ENCODE measurements at regions not wholly inside any gene's neighbourhood (a gene's known extent, or its start where the extent isn't known, plus 50 kb on each side); places are given as distances from the start of the nearest gene placed in this dataset.

DNA sequence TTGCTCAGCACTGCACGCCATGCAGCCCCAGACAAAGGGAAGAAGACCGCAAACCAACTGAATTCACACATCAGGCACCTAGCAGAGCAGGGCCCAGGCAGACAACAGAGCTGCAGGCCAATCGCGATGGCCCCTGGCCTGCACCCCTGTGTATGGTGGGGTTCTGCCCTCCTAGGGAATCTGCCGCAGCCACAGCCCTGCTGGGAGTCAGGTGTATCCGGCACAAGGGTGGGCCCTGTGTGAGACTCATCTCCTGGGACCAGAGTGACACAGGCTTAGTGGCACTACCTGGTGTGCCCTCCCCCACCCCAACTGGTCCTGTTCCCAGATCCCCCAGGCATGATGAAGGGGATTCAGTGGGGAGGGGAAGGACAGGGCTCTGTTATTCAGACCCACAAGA is 122.8 kb downstream of the ATPSCKMT start:
- DNase-seq (ENCODE audit: low read depth, low spot score): no peak

DNA sequence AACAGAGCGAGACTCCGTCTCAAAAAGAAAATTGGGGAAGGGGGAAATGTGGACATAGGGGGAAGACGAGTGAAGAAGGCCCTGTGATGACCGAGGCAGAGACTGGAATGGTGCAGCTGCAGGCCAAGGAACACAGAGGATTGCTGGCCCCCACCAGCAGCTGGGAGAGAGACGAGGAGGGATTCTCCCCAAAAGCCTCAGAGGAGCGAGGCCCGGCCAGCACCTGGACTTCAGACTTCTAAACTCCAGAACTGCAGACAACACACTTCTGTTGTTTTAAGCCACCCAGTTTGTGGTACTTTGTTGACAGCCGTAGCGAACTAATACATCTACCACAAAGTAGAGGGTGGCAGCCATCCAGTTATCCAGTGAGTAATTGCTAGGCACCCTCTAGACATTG is 124.6 kb downstream of the ATPSCKMT start:
- no peak for DNase-seq (ENCODE audit: low read depth, low spot score)

DNA sequence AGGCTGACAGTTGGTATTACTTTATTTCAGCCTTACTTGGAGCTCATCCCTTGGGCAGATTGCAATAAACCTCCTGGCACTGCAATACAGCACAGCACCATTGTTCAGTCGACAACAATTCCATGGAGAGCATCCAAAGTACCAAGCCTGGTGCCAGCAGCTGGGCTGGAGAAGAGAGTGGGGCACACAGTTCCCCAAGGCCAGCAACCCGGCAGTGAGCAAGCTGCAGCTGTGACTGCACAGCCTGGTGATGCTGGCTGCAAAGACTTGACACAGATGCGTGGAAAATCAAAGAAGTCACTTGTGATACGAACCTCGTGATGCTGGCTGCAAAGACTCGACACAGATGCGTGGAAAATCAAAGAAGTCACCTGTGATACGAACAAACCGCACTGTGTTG is 125.4 kb downstream of the ATPSCKMT start:
- DNase-seq (ENCODE audit: low read depth, low spot score): no peak

DNA sequence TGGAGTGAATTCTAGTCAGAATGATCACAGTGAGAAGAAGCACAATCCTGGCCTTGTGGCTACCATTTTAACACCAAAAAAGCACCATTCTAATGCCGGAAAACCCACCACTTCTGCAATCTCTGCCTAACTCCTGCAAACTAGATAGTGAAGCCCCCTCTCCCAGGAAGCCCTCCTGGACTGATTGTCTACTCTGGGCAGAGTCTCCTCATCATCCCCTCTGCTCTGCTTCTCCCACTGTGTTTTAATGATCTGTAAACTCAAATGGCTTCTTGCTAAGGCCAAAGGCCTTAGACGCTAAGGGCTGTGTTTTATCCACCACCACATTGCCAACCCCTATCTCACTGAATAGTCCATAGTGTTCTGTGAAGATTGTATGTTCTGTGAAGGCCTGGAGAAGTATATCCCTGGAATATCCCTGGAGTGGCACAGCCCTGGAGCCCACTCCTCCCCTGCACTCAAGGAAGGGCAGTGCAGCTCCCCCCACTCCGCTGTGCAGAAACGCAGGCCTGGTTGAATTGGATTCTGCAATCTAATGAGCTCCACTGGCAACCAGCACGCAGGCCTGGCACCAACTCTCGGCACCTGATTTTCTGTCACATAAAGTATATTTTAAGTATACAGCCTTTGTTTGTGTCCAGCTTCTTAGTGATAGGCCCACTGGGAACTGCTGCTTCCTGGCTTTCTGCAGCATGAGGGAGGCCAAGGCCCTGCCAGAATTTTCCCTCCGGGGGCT is 126.3 kb downstream of the ATPSCKMT start:
- no peak for DNase-seq (ENCODE audit: low read depth, low spot score)

DNA sequence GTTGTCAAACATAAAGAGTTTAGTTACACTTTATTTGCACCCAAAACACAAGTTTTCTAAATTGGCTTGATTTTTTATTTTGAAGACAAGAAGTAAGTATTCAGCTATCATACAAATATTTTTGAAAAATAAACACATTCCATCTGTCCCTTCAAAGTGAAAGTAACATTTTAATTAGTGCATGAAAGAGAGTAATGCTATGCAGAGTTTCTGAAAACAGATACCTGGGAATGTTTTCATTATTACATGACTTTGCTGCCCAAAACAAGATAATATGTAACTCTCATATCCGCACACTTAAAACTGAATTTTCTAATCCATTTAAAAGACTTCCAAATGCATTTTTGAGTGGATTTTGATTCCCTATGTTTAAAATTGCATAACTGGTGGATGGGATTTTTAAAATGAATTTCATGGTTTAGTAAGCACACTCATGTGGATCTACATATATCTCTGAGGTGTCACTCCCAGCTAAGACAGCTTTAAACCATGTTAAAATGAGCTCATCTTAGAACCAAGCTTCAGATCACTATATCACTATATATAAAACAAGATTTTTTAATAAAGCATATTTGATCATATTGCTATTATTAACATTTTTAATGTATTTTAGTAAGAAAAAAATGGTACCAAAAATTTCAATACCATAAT is 127.5 kb downstream of the ATPSCKMT start:
- no peak for DNase-seq (ENCODE audit: low read depth, low spot score)

DNA sequence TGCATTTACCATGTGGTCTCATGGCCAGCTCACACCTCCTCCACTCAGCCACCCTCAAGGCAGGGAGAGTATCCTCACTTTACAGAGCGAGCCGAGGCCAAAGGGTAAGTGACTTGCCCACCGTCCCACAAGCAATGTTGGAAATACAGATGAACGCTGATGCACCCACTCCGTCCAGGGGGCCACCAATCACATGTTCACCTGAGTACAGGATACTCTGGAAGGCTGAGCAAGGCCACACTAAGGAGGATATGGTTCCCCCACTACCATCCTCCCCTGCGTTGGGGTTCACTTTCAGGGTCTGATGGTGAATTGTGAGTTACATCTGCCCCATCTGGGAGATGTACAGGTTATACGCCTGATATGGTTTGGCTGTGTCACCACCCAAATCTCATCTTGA is 128.8 kb downstream of the ATPSCKMT start:
- DNase-seq (ENCODE audit: low read depth, low spot score): no peak

DNA sequence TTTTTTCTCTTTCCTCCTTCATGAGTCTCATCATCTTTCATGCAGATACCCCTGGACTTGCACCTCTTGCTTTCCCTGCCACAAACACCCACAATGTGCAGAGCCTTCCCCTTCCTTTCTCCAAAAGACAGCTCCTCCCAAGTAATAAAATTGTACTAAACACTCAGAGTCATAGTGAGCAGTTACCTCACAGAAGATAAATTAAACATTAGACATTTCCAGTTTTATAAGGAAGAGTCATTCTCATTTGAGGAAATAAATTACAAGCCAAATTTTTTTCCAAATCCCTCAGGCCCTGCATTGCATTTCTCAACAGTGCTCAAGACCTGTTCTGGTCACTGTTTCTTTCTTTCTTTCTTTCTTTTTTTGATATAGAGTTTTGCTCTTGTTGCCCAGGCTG is 131.5 kb downstream of the ATPSCKMT start:
- DNase-seq (ENCODE audit: low read depth, low spot score): no peak

DNA sequence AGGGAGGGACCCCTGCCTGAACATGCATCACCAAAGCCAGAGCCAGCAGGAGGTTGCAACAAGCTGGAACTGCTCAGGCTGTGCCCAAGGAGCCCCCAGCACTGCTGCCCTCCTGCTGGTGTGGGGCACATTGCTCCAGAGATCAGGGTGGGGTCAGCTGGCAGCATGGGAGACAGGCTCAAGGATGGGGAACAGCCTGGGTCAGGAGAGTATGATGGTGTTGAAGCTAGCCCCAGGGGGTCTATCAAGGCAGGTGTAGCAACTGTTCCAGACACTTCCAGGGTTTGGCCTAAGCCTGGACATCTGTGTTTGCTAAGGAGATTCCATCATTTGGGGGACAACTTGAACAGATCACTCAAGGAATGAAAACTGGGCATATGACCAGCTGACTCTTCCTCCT is 133.1 kb downstream of the ATPSCKMT start:
- no peak for DNase-seq (ENCODE audit: low read depth, low spot score)

DNA sequence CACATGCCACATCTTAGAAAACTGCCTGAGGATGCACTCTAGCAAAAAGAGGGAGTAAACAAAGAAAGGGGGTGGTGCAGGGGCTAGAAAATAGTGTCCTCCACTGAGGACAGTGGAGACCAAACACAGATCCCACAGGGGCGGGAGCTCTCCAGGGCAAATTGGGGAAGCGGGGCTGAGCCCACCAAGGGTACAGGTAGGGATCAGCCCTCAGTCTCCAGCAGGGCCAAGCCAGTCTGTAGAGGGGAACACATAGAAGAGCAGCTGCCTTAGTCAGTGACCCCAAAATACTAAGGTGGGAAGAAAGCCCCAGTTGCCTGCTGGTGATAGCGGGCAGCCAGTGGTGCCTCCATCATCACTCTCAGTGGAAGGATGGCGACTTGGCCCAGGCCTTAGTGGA is 134.0 kb downstream of the ATPSCKMT start:
- no peak for DNase-seq (ENCODE audit: low read depth, low spot score)

DNA sequence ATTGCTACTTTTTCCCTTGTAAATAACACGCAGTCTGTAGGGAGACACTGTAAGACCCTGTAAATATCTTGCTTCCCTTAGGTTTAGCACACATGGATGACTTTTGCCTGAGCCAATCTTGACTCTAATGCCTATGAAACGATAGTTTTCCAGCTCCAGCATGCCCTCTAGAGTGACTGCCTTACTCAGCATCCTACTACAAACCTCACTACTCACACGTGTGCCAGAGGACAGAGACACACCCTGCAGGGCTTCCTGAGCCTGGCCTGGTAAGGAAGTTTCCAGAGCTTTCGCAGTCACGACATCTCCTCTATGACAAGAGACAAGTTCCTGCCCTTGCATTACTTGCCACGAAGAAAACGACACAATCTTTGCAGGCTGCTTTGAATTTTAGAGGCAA is 138.1 kb downstream of the ATPSCKMT start:
- peak; percentile 55 for DNase-seq (ENCODE audit: low read depth, low spot score)

DNA sequence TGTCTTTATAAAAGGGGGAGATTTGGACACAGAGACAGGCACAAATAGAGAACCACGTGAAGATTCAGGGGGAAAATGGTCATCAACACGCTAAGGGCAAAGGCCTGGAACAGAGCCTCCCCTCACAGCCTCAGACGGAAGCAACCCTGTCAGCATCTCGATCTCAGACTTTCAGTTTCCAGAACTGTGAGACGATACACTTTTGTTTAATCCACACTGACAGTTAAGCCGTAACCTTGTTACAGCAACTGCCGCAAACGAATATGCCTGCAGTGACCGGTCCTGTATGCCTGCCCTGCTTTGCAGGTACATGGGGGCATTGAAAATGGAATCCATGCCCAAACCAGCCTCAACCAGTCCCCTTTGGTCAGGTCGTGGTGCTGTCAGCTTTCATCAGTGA is 139.5 kb downstream of the ATPSCKMT start:
- no peak for DNase-seq (ENCODE audit: low read depth, low spot score)

DNA sequence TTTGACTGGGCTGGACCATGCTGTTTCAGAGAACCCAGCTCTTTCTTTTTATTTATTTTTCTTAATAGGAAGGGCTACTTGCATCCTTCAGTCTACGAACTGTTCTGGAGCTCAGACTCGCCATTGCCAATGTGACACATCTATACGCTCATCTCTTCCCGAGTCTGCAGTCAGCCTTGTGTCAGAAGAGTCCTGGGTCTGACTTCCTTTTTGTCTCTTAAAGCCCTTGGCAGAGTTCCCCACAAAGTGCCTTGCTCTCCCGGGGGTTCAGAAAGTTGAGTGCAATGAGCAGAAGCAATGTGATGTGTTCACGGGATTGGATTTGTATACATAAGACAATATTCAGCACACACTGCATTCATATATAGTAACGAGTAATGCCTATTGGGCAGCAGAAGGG is 140.4 kb downstream of the ATPSCKMT start:
- no peak for DNase-seq (ENCODE audit: low read depth, low spot score)

DNA sequence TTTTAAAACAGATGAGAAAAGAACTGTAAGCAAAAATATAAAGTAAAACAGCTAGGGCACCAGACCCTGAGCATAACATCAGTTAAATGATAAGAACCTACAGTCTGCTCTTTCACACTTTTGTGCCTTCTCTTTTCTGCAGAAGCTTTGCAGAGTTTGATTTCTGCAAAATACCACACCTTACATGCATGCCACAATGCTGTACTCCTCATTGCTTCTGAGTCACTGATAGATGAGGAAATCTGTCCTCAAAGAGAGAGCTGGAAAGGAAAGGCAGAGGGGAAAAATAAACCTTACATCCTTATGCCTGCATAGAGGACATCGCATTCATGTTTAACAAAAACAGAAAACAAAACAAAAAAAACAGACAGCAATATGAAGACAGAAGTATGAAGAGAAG is 142.9 kb downstream of the ATPSCKMT start:
- DNase-seq (ENCODE audit: low read depth, low spot score): no peak

DNA sequence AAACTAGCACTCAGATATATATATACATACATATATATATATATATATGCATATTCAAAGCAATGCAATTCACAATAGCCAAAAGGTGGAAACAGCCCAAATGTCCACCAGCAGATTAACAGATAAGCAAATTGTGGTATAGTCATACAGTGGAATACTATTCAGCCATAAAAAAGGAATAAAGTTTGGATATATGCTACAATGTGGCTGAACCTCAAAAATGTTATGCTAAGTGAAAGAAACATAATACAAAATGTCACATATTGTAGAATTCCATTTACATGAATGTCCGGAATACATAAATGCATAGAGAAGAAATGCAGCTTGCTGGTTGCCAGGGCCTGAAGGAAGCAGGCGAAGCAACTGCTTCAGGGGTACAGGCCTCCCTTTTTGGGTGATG is 143.4 kb downstream of the ATPSCKMT start:
- no peak for DNase-seq (ENCODE audit: low read depth, low spot score)

DNA sequence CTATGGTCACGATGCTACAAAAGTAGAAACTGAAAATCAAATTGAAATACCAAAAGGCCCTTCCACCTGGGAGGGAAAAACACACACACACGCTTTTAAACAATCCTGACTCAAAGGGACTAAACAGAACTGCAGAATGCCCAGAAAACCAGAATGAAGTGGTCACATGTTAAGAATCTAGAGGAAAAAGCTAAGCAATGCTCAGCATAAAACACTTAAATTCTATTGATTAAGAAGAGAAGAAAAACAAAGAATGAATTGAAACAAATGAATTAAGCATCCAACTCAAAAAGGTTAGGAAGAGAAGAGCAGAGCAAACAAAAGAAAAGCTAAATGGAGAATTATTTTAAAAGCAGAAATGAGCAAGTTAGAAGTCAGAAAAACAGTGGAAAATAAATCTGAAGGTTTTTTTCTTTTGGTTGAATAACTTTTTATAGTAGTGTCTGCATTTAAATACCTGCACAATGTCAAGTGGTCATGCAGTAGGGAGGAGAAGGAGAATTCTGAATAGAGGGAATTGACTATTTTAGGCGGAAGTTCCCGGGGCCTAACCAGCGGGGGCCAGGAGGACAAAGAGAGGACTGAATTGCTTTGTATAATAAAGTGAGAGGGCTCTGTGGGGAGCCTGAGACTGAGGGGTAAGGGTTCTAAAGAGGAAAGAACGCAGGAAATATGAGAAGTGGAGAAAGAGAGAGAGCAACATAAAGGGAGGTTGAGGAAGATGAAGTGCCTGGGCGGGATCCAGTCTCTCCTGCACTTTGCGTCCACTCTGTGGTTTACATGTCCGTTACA is 146.8 kb downstream of the ATPSCKMT start:
- DNase-seq (ENCODE audit: low read depth, low spot score): peak; percentile 80

DNA sequence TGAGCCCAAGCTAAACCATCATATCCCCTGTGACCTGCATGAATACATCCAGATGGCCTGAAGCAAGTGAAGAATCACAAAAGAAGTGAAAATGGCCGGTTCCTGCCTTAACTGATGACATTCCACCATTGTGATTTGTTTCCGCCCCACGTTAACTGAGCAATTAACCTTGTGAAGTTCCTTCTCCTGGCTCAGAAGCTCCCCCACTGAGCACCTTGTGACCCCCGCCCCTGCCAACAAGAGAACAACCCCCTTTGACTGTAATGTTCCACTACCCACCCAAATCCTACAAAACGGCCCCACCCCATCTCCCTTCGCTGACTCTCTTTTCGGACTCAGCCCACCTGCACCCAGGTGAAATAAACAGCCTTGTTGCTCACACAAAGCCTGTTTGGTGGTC is 147.5 kb downstream of the ATPSCKMT start:
- peak; percentile 67 for DNase-seq (ENCODE audit: low read depth, low spot score)

DNA sequence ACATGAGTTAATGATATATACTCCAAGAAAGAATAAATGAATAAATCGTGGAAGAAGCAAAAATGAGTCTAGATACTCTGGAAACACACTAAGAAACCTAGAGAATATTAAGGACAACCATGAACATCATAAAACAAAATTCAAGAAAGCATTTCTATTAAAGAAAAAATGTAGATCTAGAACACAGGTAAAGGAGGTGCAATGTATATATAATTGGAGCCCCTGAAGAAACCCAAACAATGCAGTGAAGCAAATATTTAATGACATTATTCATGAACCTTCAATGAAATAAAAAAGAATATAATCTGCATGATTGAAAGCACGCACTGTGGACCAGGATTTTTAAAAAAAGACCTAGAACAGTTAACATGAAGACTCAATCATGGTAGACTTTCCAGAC is 150.1 kb downstream of the ATPSCKMT start:
- no peak for DNase-seq (ENCODE audit: low read depth, low spot score)

DNA sequence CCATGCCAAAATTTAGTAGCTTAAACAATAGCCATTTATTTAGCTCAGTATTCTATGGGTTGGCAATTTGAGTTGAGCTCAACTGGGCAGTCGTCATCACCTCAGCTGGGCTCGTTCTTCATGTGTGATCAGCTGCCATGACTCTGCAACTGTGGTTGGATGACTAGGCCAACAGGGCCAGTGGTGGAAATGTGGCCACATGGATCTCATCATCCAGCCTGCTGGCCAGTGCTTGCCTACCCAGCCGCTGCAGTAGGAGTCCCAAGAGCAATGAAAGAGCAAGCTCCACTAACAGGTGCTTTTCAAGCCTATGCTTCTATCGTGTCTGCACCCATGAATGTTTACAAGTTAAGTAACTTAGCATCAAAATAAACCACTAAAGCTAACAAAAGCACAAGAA is 158.0 kb downstream of the ATPSCKMT start:
- no peak for DNase-seq (ENCODE audit: low read depth, low spot score)

DNA sequence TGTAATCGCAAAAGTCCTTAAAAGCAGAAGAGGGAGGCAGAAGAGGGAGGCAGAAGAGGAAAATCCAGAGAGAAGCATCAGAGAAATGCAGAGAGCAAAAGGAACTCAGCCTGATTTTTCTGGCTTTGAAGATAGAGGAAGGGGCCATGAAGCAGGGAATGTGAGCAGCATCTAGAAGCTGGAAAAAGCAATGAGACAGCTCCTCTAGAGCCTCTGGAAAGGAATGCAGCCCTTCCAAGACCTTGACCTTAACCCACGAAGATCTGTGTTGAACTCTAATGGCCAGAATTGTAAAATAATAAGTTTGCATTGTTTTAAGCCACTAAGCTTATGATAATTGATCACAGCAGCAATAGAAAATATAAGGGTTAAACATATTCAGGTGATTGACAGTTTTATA is 159.6 kb downstream of the ATPSCKMT start:
- no peak for DNase-seq (ENCODE audit: low read depth, low spot score)

DNA sequence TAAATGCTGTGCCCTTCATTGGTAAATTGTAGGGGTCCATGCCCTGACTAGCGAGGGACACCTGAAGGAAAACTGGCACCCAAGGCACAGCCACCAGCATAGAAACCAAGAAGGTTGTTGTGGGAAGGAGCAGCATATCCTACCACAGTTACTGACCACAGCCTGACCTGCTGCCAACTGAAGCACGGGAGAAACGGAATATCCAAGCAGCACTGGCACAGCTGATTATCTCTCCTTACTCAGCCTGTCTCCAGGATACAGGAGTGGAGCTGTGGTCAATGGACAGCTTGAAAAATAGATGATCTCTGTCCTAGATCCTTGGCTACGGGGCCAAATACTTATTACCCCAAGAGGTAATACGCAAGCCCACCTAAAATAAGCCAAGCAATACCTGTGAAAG is 164.5 kb downstream of the ATPSCKMT start:
- no peak for DNase-seq (ENCODE audit: low read depth, low spot score)

DNA sequence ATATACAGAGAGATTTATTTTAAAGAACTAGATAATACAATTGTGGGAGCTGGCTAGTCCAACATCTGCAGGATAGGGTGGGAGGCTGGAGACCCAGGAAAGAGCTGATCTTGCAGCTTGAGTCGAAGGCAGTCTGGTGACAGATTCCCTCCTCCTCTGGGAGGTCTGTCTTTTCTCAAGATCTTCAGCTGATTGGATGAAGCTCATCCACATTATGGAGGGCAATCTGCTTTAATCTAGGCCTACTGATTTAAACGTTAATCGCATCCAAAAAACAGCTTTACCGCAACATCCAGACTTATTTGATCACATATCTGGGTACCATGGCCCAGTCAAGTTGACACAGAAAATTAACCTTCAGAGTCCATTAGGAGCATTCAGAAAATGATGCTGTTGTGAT is 168.1 kb downstream of the ATPSCKMT start:
- no peak for DNase-seq (ENCODE audit: low read depth, low spot score)

DNA sequence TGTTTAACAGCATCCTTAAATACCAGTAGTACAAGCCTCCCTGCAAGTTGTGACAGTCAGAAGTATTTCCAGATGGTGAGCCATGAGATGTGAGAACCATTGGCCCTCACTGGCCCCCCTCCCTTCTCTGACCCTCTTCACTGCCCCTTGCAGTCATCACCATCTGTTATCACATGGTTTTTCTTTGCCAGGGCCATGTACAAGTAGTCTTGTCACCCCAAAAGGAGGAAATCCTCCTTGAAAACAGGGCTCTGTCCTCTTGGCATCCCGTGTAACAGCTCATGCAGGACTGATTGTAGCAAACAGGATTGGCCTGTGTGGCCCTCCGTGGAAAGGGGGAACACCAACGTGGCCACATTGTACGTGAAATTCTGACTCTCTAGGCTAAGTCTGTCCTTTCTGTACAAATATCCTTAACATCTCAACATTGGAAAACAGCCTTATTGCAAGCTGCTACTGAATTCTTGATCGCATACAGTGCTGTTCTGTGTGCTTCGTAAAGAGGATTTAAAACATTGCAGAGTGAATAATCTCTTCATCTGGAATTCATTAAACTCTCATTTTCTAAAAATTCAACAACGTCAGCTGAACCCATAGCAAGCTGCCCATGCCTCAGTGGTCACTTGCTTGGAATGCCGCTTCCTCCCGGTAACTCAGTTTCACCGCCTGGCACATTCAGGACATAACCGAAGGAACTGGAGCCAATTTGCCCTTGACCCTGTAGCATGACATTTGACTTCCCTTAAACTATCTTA is 171.7 kb downstream of the ATPSCKMT start:
- no peak for DNase-seq (ENCODE audit: low read depth, low spot score)
